Thyroid gland (tissue), 4 donors: ENCODE measurements at regions not wholly inside any gene's neighbourhood (a gene's known extent, or its start where the extent isn't known, plus 50 kb on each side); places are given as distances from the start of the nearest gene placed in this dataset.

Experiments used
- CTCF ChIP-seq, 6 experiments: fragments of 200-600 bp in 3 of 6; fragments of 450-650 bp in 3 of 6; sonication (generic) in 3 of 6; IDR thresholded peaks; one replicate each; pipeline ENCODE4 v1.5.1; 2016 to 2019; ENCODE audit warnings: antibody characterized with exemption in 6 of 6, mild to moderate bottlenecking in 2 of 6, inconsistent platforms in 1 of 6, moderate library complexity in 1 of 6
- POLR2A ChIP-seq, 2 donors: fragments of 450-650 bp; IDR thresholded peaks; one replicate each; pipeline ENCODE4 v1.6.1; 2017; ENCODE audit warnings: antibody characterized with exemption in 2 of 2, mild to moderate bottlenecking in 2 of 2, moderate library complexity in 1 of 2

GRCh38 chr19:28577666-28578065, 635.3 kb downstream of the UQCRFS1 start:
- TF ChIP-seq CTCF (IDR thresholded peaks at IDR 0.05) (no peak), POLR2A (IDR thresholded peaks at IDR 0.05) (no peak)
